ENCODE measurements at regions not wholly inside any gene's neighbourhood (a gene's known extent, or its start where the extent isn't known, plus 50 kb on each side); places are given as distances from the start of the nearest gene placed in this dataset.
A peak's percentile ranks its signal among the peaks of the same experiment; 100 is the strongest.

DNA sequence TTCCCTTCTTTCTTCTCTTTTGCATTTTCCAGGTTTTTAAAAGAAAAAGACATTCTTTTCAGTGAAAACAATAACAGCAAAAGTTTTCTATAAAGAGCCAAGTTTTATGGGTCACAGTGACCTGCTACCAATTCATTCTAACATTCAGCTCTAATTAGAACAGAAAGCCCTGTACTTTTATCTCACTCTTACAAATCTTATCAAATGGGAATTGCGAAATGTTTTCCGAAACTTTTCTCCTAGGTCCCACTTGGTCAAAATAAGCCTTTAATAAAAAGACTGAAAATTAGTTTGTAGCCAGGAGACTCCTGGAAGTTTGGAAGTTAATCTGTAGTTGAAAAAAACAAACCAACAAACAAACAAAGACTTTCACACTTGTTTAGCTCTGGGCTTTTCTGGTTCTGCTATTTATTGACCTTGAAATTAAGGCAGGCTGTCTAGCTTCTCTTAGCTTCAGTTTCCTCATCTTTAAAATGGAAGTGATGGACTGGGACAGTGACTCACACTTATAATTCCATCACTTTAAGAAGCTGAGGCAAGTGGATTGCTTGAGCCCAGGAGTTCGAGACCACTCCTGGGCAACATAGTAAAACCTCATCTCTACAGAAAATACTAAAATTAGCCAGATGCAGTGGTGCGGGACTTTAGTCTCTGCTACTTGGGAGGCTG lies 613.5 kb upstream of the CDH4 start:
- no peak overlapping the region for H3K4me3 Mint-ChIP-seq
- H3K27ac Mint-ChIP-seq (ENCODE audit: unreplicated experiment): no peak overlapping the region
- DNase-seq (ENCODE audit: low read depth, low spot score): no peak
- H3K9me3 Mint-ChIP-seq: no peaks in the 10 kb centered on the region
- H3K27me3 Mint-ChIP-seq (ENCODE audit: low read depth): no peaks in the 10 kb centered on the region
- H3K36me3 Mint-ChIP-seq (ENCODE audit: low read depth): no peaks in the 10 kb centered on the region
- TF ChIP-seq, protein P1, sequence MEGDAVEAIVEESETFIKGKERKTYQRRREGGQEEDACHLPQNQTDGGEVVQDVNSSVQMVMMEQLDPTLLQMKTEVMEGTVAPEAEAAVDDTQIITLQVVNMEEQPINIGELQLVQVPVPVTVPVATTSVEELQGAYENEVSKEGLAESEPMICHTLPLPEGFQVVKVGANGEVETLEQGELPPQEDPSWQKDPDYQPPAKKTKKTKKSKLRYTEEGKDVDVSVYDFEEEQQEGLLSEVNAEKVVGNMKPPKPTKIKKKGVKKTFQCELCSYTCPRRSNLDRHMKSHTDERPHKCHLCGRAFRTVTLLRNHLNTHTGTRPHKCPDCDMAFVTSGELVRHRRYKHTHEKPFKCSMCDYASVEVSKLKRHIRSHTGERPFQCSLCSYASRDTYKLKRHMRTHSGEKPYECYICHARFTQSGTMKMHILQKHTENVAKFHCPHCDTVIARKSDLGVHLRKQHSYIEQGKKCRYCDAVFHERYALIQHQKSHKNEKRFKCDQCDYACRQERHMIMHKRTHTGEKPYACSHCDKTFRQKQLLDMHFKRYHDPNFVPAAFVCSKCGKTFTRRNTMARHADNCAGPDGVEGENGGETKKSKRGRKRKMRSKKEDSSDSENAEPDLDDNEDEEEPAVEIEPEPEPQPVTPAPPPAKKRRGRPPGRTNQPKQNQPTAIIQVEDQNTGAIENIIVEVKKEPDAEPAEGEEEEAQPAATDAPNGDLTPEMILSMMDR (conservative IDR thresholded peaks at IDR 0.05): no peak
- no peaks in the 10 kb centered on the region for H3K4me1 Mint-ChIP-seq

DNA sequence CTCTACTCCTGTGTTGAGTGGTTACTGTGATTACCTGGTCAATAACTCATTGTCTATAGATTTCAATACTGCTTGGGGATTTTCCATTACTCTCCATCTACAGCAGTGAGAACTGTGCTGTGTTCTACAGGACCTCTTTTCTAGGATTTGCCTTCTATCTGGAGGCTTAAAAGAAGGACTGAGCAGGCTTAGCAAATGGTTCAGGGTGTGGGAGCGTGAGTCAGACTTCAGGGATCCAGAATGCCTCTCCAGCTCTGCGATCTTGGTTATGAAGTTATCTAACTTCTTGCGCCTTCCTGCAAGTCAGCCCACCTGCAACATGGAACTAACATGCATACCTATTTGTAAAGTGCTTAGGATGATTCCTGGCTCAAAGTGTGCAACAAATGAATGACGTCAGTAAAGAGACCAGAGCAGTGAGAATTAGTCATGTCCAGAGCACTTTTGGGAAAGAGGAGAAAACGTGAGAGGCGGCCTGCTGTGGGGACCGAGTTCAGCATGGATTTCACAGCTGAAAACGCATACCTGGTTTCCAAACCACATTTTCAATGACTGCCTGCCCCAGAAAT lies 610.1 kb upstream of the CDH4 start:
- TF ChIP-seq, protein P1 (conservative IDR thresholded peaks at IDR 0.05): no peak
- H3K4me3 Mint-ChIP-seq: no peak overlapping the region
- no peaks in the 10 kb centered on the region for H3K36me3 Mint-ChIP-seq (ENCODE audit: low read depth)
- H3K27ac Mint-ChIP-seq (ENCODE audit: unreplicated experiment): no peak overlapping the region
- H3K4me1 Mint-ChIP-seq: no peaks in the 10 kb centered on the region
- no peak for DNase-seq (ENCODE audit: low read depth, low spot score)
- peaks cover 5% of the 10 kb centered on the region for H3K9me3 Mint-ChIP-seq
- H3K27me3 Mint-ChIP-seq (ENCODE audit: low read depth): no peaks in the 10 kb centered on the region

DNA sequence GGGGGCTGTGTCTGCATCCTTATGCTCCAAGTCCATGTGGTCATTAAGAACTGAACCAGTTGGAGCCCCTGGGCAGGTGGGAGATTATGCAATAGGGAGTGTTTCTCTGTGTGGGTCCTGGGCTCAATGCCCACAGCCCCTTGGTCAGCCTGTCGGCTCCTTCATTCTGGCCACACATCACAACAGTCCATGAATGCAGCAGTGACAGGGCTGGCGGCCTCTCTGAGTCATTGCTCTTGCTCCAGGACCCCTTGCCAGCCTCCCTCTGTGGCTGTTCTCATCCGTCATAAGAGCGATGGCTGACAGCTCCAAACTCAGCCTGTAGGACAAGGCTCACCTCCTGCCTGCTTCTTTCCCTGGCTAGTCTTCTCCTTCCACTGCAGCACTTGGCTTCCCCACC lies 609.5 kb upstream of the CDH4 start:
- H3K27ac Mint-ChIP-seq (ENCODE audit: unreplicated experiment): no peak overlapping the region
- H3K36me3 Mint-ChIP-seq (ENCODE audit: low read depth): no peaks in the 10 kb centered on the region
- peaks cover 6% of the 10 kb centered on the region for H3K9me3 Mint-ChIP-seq
- H3K4me1 Mint-ChIP-seq: no peaks in the 10 kb centered on the region
- TF ChIP-seq, protein P1 (conservative IDR thresholded peaks at IDR 0.05): no peak
- no peak overlapping the region for H3K4me3 Mint-ChIP-seq
- no peaks in the 10 kb centered on the region for H3K27me3 Mint-ChIP-seq (ENCODE audit: low read depth)
- no peak for DNase-seq (ENCODE audit: low read depth, low spot score)

DNA sequence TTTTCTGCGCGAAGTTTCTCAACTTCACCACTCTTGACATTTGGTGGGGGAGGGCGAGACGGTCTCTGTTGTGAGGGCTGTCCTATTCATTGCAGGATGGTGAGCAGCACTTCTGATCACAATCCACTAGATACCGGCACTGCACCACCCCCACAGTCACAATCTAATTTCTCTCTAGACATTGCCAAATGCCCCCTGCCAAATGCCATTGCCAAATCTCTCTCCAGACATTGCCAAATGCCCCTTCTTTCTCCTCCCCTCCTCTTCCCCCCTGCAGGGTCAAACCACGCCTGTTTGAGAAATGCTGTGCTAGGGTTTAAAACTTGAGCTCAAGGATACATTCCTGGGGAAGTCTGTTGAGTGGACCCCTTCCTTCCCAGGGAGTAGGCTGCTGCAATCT lies 603.5 kb upstream of the CDH4 start:
- DNase-seq (ENCODE audit: low read depth, low spot score): no peak
- TF ChIP-seq, protein P1 (conservative IDR thresholded peaks at IDR 0.05): no peak
- Mint-ChIP-seq H3K36me3 (ENCODE audit: low read depth) (peaks cover 2% of the 10 kb centered on the region), H3K27ac (ENCODE audit: unreplicated experiment) (peak overlapping the region; percentile 72), H3K9me3 (peaks cover 6% of the 10 kb centered on the region), H3K4me3 (no peak overlapping the region), H3K4me1 (no peaks in the 10 kb centered on the region), H3K27me3 (ENCODE audit: low read depth) (no peaks in the 10 kb centered on the region)

DNA sequence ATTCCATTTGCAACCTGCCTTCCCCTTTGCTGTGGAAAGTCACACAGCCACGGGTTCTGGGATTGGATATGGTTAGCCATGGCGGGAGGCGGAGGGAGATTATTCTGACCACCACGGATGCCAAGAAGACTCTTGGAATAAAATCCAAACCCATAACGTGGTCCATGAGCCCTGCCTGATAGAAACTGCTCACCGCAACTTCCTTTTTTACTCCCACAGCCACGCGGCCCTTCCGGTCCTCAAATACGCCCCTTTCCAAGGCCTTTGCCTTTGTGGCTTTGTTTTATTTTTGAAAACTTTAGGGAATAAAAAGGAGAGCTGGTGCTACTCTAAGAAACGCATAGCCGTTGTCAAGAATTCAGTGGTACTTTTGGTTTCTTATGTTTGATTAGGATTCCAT lies 602.5 kb upstream of the CDH4 start:
- Mint-ChIP-seq H3K4me3 (no peak overlapping the region), H3K9me3 (peaks cover 6% of the 10 kb centered on the region), H3K4me1 (no peaks in the 10 kb centered on the region), H3K27me3 (ENCODE audit: low read depth) (no peaks in the 10 kb centered on the region), H3K27ac (ENCODE audit: unreplicated experiment) (no peak overlapping the region), H3K36me3 (ENCODE audit: low read depth) (peaks cover 2% of the 10 kb centered on the region)
- TF ChIP-seq, protein P1 (conservative IDR thresholded peaks at IDR 0.05): no peak
- no peak for DNase-seq (ENCODE audit: low read depth, low spot score)

All from neural crest cell (in vitro differentiated cells).